Left ventricle myocardium inferior (tissue), 1 donor: ENCODE measurements at regions not wholly inside any gene's neighbourhood (a gene's known extent, or its start where the extent isn't known, plus 50 kb on each side); places are given as distances from the start of the nearest gene placed in this dataset.

Experiments
- DNase-seq: peaks from one replicate; pipeline ENCODE4 v3.0.0-alpha.2; 2020
- H3K27ac ChIP-seq: fragments of 200-600 bp; replicated peaks from 2 replicates; pipeline ENCODE4 v1.8.0; 2021
- H3K27me3 ChIP-seq: fragments of 200-600 bp; 2 replicates; pipeline ENCODE4 v1.8.0; 2021; ENCODE audit warnings: low read depth
- H3K36me3 ChIP-seq: fragments of 200-600 bp; 2 replicates; pipeline ENCODE4 v1.8.0; 2021
- H3K4me1 ChIP-seq: fragments of 200-600 bp; 2 replicates; pipeline ENCODE4 v1.8.0; 2021
- H3K4me3 ChIP-seq: fragments of 200-600 bp; 2 replicates; pipeline ENCODE4 v1.8.0; 2021; ENCODE audit warnings: mild to moderate bottlenecking, moderate library complexity
- H3K9me3 ChIP-seq: fragments of 200-600 bp; replicated peaks from 2 replicates; pipeline ENCODE4 v1.8.0; 2021
- CTCF ChIP-seq: fragments of 200-600 bp; IDR thresholded peaks from 2 replicates; pipeline ENCODE4 v1.8.0; 2021; ENCODE audit warnings: antibody characterized with exemption, mild to moderate bottlenecking, borderline replicate concordance
- intact Hi-C: fragments of 100-400 bp; cut with micrococcal nuclease; formaldehyde crosslinking; loops from one replicate; pipeline ENCODE4 v1.11.0; 2022
- donor health status: DM: no; HTN: yes; CAD: no; lungs with severe emphysema.

GRCh38 chr15:31433091-31433490 is 106.5 kb downstream of the KLF13 start:
- no peaks in the 10 kb centered on the region for H3K36me3 ChIP-seq
- no peaks in the 10 kb centered on the region for H3K27me3 ChIP-seq
- intact Hi-C loops: loop anchor here (10.0 kb wide), 1 partner anchor 52 kb away; no protein-coding TSS in a partner anchor
- no peak overlapping the region for H3K4me3 ChIP-seq
- H3K4me1 ChIP-seq: peaks cover 25% of the 10 kb centered on the region
- DNase-seq: no peak
- TF ChIP-seq CTCF: no peak
- H3K9me3 ChIP-seq: no peaks in the 10 kb centered on the region
- H3K27ac ChIP-seq: no peak overlapping the region

GRCh38 chr15:31433574-31433973 is 106.9 kb downstream of the KLF13 start:
- Histone ChIP-seq H3K9me3 (no peaks in the 10 kb centered on the region), H3K36me3 (no peaks in the 10 kb centered on the region), H3K27ac (no peak overlapping the region), H3K27me3 (no peaks in the 10 kb centered on the region), H3K4me1 (peaks cover 25% of the 10 kb centered on the region), H3K4me3 (no peak overlapping the region)
- DNase-seq: no peak
- TF ChIP-seq CTCF: no peak
- intact Hi-C loops: loop anchor here (10.0 kb wide), 1 partner anchor 51 kb away; no protein-coding TSS in a partner anchor

GRCh38 chr15:31434275-31434587 is 107.6 kb downstream of the KLF13 start:
- Histone ChIP-seq H3K36me3 (no peaks in the 10 kb centered on the region), H3K4me1 (peaks cover 25% of the 10 kb centered on the region), H3K27me3 (no peaks in the 10 kb centered on the region), H3K4me3 (no peak overlapping the region), H3K27ac (peak overlapping the region; percentile 88), H3K9me3 (no peaks in the 10 kb centered on the region)
- no peak for DNase-seq
- TF ChIP-seq CTCF: no peak
- intact Hi-C loops: loop anchor here (10.0 kb wide), 1 partner anchor 51 kb away; no protein-coding TSS in a partner anchor

- H3K27me3 ChIP-seq: no peaks in the 10 kb centered on the region
- peaks cover 25% of the 10 kb centered on the region for H3K4me1 ChIP-seq
- intact Hi-C loops: loop anchor here (10.0 kb wide), 1 partner anchor 50 kb away; no protein-coding TSS in a partner anchor
- H3K9me3 ChIP-seq: no peaks in the 10 kb centered on the region
- TF ChIP-seq CTCF: no peak
- DNase-seq: peak; percentile 54
- peak overlapping the region; percentile 88 for H3K27ac ChIP-seq
- no peaks in the 10 kb centered on the region for H3K36me3 ChIP-seq
- peak overlapping the region; percentile 51 for H3K4me3 ChIP-seq
Observed at GRCh38 chr15:31434588-31435260, 108.1 kb downstream of the KLF13 start.

GRCh38 chr15:31435261-31435911 is 108.8 kb downstream of the KLF13 start:
- H3K27me3 ChIP-seq: no peaks in the 10 kb centered on the region
- intact Hi-C loops: loop anchor here (10.0 kb wide), 1 partner anchor 49 kb away; no protein-coding TSS in a partner anchor
- H3K27ac ChIP-seq: peak overlapping the region; percentile 88
- H3K36me3 ChIP-seq: no peaks in the 10 kb centered on the region
- peaks cover 29% of the 10 kb centered on the region for H3K4me1 ChIP-seq
- peak; percentile 83 for DNase-seq
- no peaks in the 10 kb centered on the region for H3K9me3 ChIP-seq
- H3K4me3 ChIP-seq: peak overlapping the region; percentile 51
- peak; percentile 88 for TF ChIP-seq CTCF
